ENCODE measurements at regions not wholly inside any gene's neighbourhood (a gene's known extent, or its start where the extent isn't known, plus 50 kb on each side); places are given as distances from the start of the nearest gene placed in this dataset.

DNA sequence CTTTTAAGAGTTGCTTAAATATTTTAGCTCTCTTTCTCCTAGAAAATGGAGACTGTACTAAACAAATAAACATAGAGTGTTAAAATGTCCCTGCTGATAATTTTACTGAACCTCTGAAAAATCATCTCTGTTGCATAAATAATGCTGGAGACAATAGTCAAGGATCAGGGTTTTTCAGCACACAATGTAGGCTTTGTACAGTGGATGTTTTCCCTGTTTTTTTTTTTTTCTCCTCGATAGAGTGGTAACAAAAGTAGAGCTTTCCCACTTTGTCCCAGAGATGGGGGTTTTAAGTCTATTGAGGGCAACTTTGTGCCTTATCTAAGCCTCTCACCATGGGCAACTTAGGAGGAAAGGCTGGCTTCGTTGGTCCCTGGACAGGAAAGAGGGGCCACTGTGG is 222.6 kb upstream of the HDDC2 start:
- H3K4me1 Mint-ChIP-seq, result peaks cover 21 to 23% of the 10 kb centered on the region in 2 experiments
- H3K4me3 Mint-ChIP-seq, result no peak overlapping the region
- H3K27ac Mint-ChIP-seq, result no peak overlapping the region

More for the DNA sequence above, 222.6 kb upstream of the HDDC2 start:
- H2BK5ac ChIP-seq (ENCODE audit: insufficient read length, low read length), result no peak overlapping the region
- no peaks in the 10 kb centered on the region for H3K79me2 ChIP-seq (ENCODE audit: insufficient read depth, low read length)
- no peak overlapping the region for H2BK120ac ChIP-seq (ENCODE audit: low read depth, low read length, poor library complexity, severe bottlenecking)
- no peaks in the 10 kb centered on the region for H3K36me3 Mint-ChIP-seq (ENCODE audit: insufficient read depth in 1 of 3, low read depth in 3 of 3)
- H3K56ac ChIP-seq (ENCODE audit: insufficient read length, low read depth, low read length), result no peak overlapping the region
- DNase-seq, result no peak
- no peak overlapping the region for H2AFZ ChIP-seq (ENCODE audit: low read length)
- no peak overlapping the region for H2BK12ac ChIP-seq (ENCODE audit: insufficient read length, low read depth, low read length)
- H3K4ac ChIP-seq (ENCODE audit: low read depth, low read length), result no peak overlapping the region
- no peaks in the 10 kb centered on the region for H3K27me3 ChIP-seq (ENCODE audit: insufficient read depth, low read length)
- H4K91ac ChIP-seq (ENCODE audit: insufficient read length, low read depth, low read length), result no peak overlapping the region
- H3K14ac ChIP-seq (ENCODE audit: insufficient read depth, low read length), result no peak overlapping the region
- H3K27ac ChIP-seq (ENCODE audit: insufficient read length, low read depth, low read length), result no peak overlapping the region
- no peaks in the 10 kb centered on the region for H3K27me3 Mint-ChIP-seq (ENCODE audit: low read depth)
- H4K5ac ChIP-seq (ENCODE audit: insufficient read length, low read depth, low read length), result no peak overlapping the region
- no peak overlapping the region for H3K23ac ChIP-seq (ENCODE audit: insufficient read length, low read depth, low read length)
- TF ChIP-seq CTCF (conservative IDR thresholded peaks at IDR 0.05), result no peak
- no peak overlapping the region for H3T11ph ChIP-seq (ENCODE audit: low read length)
- WGBS (ENCODE audit: extremely low coverage, insufficient read length, low lambda C conversion rate), result no CpG with 5 or more reads among the region's 2 CpGs
- H3K9me3 Mint-ChIP-seq, result no peaks in the 10 kb centered on the region; a peak in 1 of 5 replicates
- no peaks in the 10 kb centered on the region for H4K20me1 ChIP-seq (ENCODE audit: control insufficient read depth, insufficient read depth, insufficient read length)
- no peak overlapping the region for H4K8ac ChIP-seq (replicated peaks; ENCODE audit: insufficient read length, low read depth, low read length)
- no peaks in the 10 kb centered on the region for H3K23me2 ChIP-seq (ENCODE audit: insufficient read length, low read depth, low read length, poor library complexity, severe bottlenecking)
- H3K18ac ChIP-seq (ENCODE audit: insufficient read length, low read depth, low read length), result no peak overlapping the region
- H3K9ac ChIP-seq (ENCODE audit: extremely low read depth, insufficient read length, low read length), result no peak overlapping the region
- no peak overlapping the region for H3K4me2 ChIP-seq (ENCODE audit: insufficient read depth, insufficient read length, low read length)
- H3K9me3 ChIP-seq (ENCODE audit: control insufficient read depth, low read depth, low read length), result no peaks in the 10 kb centered on the region
- H2BK15ac ChIP-seq (ENCODE audit: low read depth, low read length), result no peak overlapping the region
- peaks cover 12% of the 10 kb centered on the region; the same call in 1 of the 2 replicates for H3K4me1 ChIP-seq (ENCODE audit: insufficient read depth, low read length)
- H3K79me1 ChIP-seq (ENCODE audit: insufficient read depth, low read depth, low read length, poor library complexity, severe bottlenecking), result no peaks in the 10 kb centered on the region
- no peak overlapping the region for H2BK20ac ChIP-seq (ENCODE audit: low read depth, low read length, poor library complexity, severe bottlenecking)
- no peak overlapping the region for H2AK5ac ChIP-seq (ENCODE audit: insufficient read length, low read length)
